GM21515 (cell line): ENCODE measurements at regions not wholly inside any gene's neighbourhood (a gene's known extent, or its start where the extent isn't known, plus 50 kb on each side); places are given as distances from the start of the nearest gene placed in this dataset.

Experiments used
- ATAC-seq: cut with Tn5 transposase; IDR thresholded peaks from one replicate; pipeline ENCODE4 v1.9.1; 2021; ENCODE audit not compliant: unreplicated experiment

DNA sequence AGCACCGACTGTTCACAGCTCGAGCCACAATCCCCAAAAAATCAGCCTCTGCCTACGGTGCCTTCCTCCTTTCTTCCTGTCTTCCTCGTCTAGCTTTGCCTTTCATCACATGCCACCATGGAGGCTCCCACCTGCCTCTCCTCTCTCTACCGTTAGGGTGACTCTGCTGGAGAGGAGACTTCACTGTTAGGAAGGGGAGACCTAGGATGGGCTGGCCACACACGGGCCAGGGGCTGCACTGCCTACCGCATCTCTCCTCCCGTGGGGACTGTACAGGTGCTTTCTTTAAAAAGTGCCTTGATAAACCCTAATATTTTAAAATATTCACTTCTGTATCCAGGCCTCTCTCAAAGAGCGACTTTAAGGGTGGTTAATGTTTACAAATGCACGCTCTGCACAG, 1104.7 kb downstream of the BCL11B start:
- ATAC-seq, result no peak

GRCh38 chr14:98167705-98168104, 1104.3 kb downstream of the BCL11B start:
- no peak for ATAC-seq

- no peak for ATAC-seq
These were observed 1103.6 kb downstream of the BCL11B start for GRCh38 chr14:98168211-98168985.

DNA sequence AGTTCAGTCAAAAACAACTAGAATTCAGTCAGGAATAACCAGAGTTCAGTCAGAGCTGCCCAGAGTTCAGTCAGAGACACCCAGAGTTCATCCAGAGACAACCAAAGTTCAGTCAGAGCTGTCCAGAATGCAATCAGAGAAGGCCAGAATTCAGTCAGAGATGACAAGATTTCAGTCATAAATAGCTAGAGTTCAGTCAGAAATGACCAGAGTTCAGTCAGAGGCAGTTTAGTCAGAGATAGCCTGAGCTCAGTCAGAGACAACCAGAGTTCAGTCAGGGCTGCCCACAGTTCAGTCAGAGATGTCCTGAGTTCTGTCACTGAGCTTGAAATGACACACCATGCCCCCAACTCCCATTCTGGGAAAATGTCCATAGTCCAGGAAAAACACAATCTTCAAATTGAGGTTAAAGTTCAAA, 1102.8 kb downstream of the BCL11B start:
- no peak for ATAC-seq

DNA sequence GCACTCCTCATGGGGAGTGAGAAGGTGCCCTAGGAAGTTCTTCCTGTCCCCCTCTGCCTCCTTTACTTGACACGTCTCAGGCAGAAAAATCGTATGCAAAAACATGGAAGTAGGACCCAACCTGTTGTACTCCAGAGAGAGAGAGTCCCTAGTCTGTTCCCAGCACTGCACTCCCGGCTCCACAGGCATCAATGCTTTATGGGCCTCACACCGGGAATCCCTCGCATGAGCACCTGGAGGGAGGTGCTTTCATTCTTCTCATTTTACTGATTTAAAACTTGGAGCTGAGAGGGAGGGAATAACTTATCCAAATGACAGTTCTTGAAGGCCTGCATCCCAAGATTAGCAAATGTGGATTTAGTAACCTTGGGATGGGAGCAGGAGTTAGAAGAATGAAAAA, 1101.4 kb downstream of the BCL11B start:
- no peak for ATAC-seq

DNA sequence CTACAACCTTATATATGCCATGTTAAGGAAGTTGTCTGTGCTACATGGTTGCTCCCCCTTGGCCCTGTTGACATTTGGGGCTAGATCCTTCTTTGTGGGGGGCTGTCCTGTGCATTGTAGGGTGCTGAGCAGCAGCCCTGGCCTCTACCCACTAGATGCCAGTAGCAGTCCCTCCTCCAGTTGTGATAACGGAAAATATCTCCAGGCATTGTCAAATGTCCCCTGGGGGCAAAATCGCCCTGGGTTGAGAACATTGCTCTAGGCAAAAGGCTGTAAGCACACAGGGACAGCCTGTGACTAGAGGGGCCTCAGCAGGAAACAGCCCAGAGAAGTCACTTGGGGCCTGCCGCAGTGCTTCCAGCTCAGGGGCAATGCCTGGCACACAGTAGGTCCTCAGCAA, 1100.3 kb downstream of the BCL11B start:
- ATAC-seq, result no peak

DNA sequence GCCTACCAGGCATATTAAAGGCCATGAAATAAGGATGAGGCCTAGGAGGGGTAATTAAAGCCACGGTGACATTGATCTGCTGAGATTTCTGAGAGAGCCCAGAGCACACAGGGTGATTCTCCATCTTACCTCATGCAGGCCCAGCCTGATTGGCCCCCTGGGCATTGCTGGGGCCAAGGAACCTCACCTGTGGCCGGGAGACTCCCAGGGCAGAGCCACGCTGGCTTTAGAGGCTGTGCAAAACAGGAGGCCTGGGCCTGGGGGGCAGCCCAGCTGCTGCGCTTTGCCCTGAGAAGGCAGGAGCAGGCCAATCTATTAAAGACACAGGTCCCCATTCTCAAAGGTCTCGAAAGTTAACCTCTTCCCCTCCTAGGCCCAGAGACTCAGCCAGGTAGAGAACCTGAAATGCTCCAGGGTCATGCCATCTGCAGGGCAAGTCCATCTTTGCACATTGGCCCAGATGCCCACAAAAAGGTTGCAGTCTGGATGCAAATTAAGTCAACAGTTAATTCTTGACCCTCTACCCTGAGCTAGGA, 1099.7 kb downstream of the BCL11B start:
- no peak for ATAC-seq

GRCh38 chr14:98173305-98173704, 1098.7 kb downstream of the BCL11B start:
- no peak for ATAC-seq

DNA sequence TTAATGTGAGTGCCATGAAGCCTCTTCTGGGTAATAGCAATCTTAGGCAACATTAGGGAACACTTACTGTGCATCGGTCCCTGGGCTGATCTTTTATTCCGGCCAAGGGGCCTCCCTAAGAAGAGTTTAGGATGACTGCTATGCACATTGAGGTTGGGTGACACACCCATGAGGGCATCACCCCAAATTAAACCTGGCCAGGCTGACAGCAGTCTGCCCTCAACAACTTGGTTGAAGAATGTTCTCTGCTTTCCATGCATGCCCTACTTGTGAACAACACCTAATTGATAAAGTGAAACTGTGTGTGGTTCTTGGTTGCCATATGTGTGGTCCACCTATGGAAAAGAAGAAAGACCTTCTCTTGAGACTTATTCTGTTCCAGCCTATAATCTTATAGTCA, 1098.0 kb downstream of the BCL11B start:
- ATAC-seq, result no peak

DNA sequence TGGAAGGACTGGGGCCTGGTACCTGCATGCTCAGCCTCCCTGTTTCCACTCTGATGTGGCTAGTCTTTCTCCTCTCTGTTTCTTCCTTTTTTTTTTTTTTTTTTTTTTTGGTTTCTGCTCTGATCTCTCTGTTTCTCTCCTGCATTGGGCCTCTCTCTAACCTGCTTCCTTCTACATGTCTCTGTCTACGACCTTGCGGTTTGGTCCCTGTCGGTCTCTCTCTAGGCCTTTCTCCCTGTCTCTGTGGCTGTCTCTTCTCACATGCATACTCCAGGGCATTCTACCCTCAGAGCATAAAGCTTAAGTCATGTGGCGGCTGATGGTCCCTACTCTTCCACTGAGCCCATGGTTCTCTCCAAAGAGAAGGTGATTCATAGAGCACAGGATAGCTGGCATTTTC, 1096.6 kb downstream of the BCL11B start:
- ATAC-seq, result no peak

- ATAC-seq, result no peak
These were observed 1096.1 kb downstream of the BCL11B start for GRCh38 chr14:98175881-98176280.

DNA sequence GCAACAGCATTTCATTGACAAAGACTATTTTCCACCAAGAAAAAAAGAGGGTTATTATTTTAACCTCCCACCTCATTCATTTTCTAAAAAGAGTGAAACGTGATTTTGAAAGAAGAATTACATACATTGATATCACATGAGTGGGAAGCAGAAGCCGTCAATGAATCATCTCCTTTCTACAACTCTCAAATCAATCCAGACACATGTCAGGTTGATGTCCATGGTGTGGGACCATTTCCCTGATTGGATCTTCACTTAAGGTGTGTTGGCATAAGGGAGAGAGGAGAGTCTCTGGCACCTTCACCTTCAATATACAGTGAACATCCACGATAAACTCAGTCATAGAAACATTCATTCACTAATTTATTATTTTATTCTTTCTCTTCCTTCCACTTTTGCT, 1095.1 kb downstream of the BCL11B start:
- ATAC-seq, result no peak

GRCh38 chr14:98177551-98177950, 1094.4 kb downstream of the BCL11B start:
- ATAC-seq, result no peak

GRCh38 chr14:98181241-98181640, 1090.8 kb downstream of the BCL11B start:
- no peak for ATAC-seq

- no peak for ATAC-seq
These were observed 1090.2 kb downstream of the BCL11B start for GRCh38 chr14:98181768-98182167.

GRCh38 chr14:98182393-98183055, 1089.5 kb downstream of the BCL11B start:
- ATAC-seq, result no peak

GRCh38 chr14:98183556-98183955, 1088.4 kb downstream of the BCL11B start:
- no peak for ATAC-seq

DNA sequence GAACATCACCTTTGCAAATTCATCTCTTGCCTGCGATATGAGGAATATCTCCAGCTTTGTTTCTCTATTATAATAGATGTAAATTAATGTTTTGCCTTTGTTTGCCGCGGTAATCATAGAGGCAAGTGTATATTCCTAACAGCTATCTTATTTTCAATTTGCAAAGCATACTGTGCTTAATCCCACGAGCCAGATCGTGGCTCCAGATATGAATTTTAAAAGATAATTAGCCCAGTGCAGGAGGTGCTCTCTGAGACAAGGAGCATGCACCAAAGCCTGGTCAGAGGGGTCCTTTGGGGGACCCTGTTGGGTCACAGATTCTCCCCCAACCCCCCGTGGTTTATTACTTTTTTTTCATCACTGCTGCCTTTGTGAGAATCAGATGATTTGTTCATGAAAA, 1087.5 kb downstream of the BCL11B start:
- ATAC-seq, result no peak

DNA sequence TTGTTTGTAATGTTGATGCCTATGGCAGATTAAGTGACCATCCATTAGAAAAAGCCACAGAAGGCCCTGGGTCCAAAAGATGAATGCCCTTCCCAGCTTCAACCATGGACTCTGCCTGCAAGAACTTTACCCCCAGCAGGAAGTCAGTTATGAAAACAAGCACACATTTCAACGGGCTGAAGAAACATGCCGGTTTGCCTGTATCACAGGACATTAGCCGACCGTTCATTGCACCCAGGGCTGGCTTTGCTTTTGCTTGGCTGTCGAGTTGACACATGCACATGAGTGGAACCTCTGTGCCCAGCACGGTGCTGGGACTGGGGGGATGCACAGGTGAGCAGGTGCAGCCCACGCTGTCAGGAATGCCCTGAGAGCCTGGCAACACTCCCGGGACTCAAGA, 1087.0 kb downstream of the BCL11B start:
- no peak for ATAC-seq

GRCh38 chr14:98186140-98186539, 1085.9 kb downstream of the BCL11B start:
- no peak for ATAC-seq

DNA sequence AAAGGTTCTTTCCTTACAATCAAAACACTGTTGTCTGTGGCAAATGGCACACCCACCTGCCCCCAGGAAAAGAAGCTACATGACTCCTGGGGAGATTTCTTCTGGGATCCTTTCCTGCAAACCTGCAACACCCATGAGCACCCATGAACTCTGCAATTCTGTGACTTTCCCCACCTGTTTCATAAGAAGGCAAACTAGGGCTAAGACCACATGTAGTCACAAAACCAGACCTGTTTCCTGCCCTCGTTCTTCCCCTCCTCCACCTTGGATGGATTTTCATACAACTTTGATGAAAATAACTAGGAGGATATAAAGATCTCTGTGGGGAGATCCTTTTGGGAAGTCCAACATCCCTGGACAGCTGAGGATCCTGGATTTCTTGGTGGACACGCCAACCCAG, 1084.7 kb downstream of the BCL11B start:
- ATAC-seq, result no peak

DNA sequence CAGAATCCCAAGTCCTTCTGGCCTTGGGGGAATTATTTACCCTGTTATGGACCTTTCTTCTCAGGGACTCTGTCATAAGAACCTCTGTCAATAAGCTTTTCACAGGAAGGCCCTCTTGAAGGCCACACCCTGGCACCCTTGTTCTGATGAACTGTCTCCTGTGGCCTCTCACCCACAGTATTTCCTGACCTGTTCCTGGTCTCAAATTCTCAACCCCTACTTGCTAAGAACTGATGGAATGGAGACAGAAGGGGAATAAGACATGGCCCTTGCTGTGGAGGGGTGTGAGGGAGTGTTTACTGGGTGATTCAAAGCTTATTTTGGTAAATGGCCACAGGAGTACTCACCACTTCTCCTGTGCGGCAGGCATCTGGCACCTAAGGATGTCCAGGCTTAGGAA, 1082.9 kb downstream of the BCL11B start:
- ATAC-seq, result no peak
